Superior temporal gyrus (tissue), 1 donor: ENCODE measurements at regions not wholly inside any gene's neighbourhood (a gene's known extent, or its start where the extent isn't known, plus 50 kb on each side); places are given as distances from the start of the nearest gene placed in this dataset.
"Not testable (repeated sequence)": the region's sequence is repeated elsewhere in the genome, so short reads cannot be mapped to it uniquely, and the experiment has no call there.

Source experiments
- DNase-seq: peaks from one replicate; pipeline ENCODE4 v3.0.0-alpha.2; 2016; ENCODE audit errors: extremely low spot score

GRCh38 chr15:31178705-31179104 lies 77.2 kb upstream of the TRPM1 start:
- no peak for DNase-seq

- no peak for DNase-seq
Measured at GRCh38 chr15:31179693-31180092, 78.2 kb upstream of the TRPM1 start.

- no peak for DNase-seq
Measured at GRCh38 chr15:31193291-31193690, 91.8 kb upstream of the TRPM1 start.

GRCh38 chr15:31195871-31196270 lies 94.3 kb upstream of the TRPM1 start:
- DNase-seq = no peak

- DNase-seq = no peak
Measured at GRCh38 chr15:31197497-31198414, 96.2 kb upstream of the TRPM1 start.

- peak; percentile 53 for DNase-seq
Measured at GRCh38 chr15:31200735-31201151, 99.2 kb upstream of the TRPM1 start.

GRCh38 chr15:31202953-31203352 lies 101.4 kb upstream of the TRPM1 start:
- DNase-seq = no peak

- DNase-seq = no peak
Measured at GRCh38 chr15:31203999-31204398, 102.5 kb upstream of the TRPM1 start.

- DNase-seq = peak; percentile 38
Measured at GRCh38 chr15:31206386-31207181, 105.1 kb upstream of the TRPM1 start.

GRCh38 chr15:31207246-31207645 lies 105.7 kb upstream of the TRPM1 start:
- no peak for DNase-seq

- not testable (repeated sequence) for DNase-seq
Measured at GRCh38 chr15:31207861-31208260, 106.3 kb upstream of the TRPM1 start.

GRCh38 chr15:31208817-31209216 lies 107.3 kb upstream of the TRPM1 start:
- no peak for DNase-seq

GRCh38 chr15:31211353-31211752 lies 109.8 kb upstream of the TRPM1 start:
- no peak for DNase-seq

- no peak for DNase-seq
Measured at GRCh38 chr15:31212326-31213080, 111.0 kb upstream of the TRPM1 start.

GRCh38 chr15:31214158-31214863 lies 112.3 kb upstream of the KLF13 start:
- no peak for DNase-seq

GRCh38 chr15:31214864-31215489 lies 111.7 kb upstream of the KLF13 start:
- DNase-seq = no peak

- peak; percentile 56 for DNase-seq
Measured at GRCh38 chr15:31215490-31216214, 111.0 kb upstream of the KLF13 start.

GRCh38 chr15:31216215-31216911 lies 110.3 kb upstream of the KLF13 start:
- no peak for DNase-seq

- DNase-seq = no peak
Measured at GRCh38 chr15:31217067-31217466, 109.6 kb upstream of the KLF13 start.
